ENCODE measurements at regions not wholly inside any gene's neighbourhood (a gene's known extent, or its start where the extent isn't known, plus 50 kb on each side); places are given as distances from the start of the nearest gene placed in this dataset.

- TF ChIP-seq EZH2 (IDR thresholded peaks at IDR 0.05) (no peak), CTCF (IDR thresholded peaks at IDR 0.05) (no peak)
Observed at GRCh38 chr2:104668631-104669030, 185.3 kb upstream of the POU3F3 start.

All from neural progenitor cell (in vitro differentiated cells).